Dedifferentiated amniotic fluid mesenchymal stem cell (primary cell): ENCODE measurements at regions not wholly inside any gene's neighbourhood (a gene's known extent, or its start where the extent isn't known, plus 50 kb on each side); places are given as distances from the start of the nearest gene placed in this dataset.
"Not testable (repeated sequence)": the region's sequence is repeated elsewhere in the genome, so short reads cannot be mapped to it uniquely, and the experiment has no call there.

Experiments used
- DNase-seq: peaks from one replicate; pipeline ENCODE4 v3.0.0-alpha.2; 2016; ENCODE audit errors: extremely low spot score

DNA sequence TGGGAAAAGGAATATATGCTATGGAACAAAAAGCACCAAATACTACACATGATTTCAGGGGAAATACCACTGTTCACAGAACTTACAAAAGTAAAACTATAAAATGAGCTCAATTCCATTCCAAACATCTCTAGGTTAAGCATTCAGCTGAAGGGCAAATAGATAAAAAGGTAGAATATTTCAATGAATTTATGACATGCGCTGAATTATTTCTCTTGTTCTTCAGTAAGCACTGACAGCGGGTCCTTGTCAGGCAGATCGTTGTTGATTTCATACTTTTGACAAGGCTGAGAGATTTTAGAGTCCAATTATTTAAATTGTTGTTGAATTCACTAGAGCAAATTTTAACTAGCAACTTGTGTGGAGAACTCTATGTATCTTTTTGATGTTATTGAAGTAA is 449.6 kb downstream of the GUCY1A2 start:
- DNase-seq: no peak

DNA sequence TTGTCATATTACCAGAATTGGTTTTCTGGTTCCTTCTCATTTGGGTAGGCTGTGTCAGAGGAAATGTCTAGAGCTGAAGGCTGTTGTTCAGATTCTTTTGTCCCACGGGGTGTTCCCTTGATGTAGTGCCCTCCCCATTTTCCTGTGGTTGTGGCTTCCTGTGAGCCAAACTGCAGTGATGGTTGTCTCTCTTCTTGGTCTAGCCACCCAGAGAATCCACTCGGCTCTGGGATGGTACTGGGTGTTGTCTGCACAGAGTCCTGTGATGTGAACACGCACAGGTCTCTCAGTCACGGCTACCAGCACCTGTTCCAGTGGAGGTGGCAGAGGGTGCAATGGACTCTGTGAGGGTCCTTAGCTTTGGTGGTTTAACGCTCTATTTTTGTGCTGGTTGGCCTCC is 440.9 kb downstream of the GUCY1A2 start:
- not testable (repeated sequence) for DNase-seq

DNA sequence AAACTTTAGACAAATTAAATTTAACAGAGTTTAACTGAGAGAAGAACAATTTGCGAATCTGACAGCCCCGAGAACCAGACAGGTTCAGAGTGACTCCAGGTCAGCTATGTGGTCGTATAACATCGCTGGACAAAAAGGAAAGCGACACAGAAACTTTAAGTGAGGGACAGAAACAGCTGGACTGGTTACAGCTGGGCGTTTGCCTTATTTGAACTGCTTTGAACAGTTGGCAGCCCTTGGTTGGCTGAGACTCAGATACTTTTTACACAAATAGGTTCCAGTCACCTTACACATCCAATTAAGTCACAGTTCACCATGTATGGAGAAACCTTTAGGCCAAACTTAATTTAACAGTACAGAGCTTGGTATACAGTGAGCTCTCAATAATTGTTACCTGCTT is 436.9 kb downstream of the GUCY1A2 start:
- no peak for DNase-seq

DNA sequence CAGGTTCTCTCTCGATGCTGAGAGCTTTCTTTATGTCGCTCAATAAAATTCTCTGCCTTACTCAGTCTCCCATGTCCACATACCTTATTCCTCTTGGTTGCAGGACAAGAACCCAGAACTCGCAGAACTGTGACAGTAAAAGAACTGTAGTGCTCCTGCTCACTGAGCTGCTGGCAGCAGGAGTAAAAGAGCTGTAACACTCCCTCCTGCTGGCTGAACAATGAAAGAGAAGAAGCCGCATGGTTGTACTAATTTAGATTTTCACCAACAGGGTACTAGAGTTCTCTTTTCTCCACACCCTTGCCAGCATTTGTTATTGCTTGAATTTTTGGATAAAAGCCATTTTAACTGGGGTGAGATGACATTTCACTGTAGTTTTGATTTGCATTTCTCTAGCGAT is 433.2 kb downstream of the GUCY1A2 start:
- DNase-seq: no peak

DNA sequence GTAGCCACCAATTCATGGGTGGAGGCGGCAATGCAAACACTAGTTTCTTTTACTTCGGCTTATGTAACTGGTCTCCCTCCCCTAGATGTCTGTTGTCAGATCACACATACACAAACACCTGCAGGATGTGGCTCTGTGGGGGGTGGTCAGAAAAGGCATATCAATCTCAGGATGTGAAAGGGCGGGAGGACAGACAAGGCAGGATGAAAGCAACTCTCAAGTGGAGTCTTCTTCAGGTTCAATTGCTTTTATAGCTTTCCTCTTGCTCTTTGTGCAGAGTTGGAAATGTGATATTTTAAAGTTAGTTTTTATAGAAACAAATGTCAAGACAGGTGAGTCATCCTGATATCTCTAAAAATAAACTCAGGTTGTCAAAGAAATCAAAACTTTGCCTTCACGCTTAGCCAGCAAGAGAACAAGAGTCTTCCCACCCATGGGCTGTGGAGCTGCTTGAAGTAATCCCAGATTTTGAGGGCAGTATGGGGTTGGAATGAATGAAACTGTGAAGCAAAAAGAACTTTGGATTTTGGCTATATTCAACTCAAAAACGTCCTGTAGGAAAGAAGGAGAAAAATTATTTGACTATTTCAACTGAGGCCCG is 423.4 kb downstream of the GUCY1A2 start:
- DNase-seq: no peak

DNA sequence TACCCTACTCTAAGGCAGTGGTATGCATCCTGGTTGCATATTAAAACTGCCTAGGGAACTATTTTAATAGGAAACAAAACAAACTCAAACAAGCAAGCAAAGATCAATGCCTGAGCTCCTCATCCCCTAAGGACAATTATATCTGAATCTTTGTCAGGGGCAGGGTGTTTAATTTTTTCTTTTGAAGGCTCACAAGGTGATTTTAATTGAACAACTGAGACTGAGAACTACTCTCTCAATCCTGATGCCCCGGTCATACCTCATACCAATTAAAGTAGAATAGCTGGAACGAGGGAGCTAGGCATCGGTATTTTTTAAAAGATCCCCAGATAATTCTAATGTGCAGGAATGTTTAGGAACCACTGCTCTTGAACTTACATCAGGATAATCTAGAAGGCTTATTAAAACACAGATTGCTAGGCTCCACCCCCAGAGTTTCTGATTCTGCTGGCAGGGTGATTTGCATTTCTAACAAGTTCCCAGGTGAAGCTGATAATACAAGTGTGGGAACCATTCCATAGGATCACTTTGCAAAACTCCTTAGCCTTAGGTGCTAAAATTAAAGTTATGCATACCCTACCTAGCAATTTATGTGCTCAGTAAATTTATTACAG is 416.5 kb downstream of the GUCY1A2 start:
- DNase-seq: no peak

DNA sequence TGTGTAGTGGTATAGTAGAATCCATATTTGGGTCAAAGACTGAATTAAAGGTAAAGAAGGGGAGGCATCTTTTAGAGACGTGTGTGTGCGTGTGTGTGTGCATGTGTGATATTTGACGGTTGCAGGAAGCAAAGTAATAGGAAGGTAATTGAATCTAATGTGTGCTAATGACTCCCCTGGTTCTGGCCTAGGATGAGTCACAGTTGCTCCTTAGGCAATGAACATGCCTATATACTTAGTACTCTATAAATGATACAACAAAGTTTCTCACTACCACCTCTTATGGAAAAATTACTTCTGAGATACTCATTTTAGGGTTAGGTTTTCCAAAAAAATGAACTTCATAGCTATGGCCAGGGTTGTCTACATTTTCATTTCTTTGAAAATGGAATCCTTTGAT is 409.6 kb downstream of the GUCY1A2 start:
- DNase-seq: no peak

DNA sequence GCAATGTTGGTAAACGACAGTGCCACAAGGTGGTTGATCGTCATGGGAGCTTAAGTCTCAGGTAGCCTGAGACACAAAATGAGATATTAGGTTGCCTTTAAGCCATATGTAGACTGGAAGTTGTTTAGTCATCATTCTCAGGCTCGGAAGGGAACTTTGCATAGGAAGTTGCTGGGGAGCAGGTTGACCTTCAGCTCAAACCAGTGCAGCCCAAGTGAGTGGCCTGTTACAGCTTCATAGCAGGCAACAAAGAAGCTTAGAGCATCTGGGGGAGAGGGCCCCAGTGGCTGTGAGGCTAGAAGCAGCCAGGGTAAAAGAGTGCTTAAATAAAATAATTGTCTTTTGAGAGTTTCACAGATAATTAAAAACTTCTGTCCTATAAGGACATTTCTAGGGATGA is 404.0 kb downstream of the GUCY1A2 start:
- DNase-seq: no peak

DNA sequence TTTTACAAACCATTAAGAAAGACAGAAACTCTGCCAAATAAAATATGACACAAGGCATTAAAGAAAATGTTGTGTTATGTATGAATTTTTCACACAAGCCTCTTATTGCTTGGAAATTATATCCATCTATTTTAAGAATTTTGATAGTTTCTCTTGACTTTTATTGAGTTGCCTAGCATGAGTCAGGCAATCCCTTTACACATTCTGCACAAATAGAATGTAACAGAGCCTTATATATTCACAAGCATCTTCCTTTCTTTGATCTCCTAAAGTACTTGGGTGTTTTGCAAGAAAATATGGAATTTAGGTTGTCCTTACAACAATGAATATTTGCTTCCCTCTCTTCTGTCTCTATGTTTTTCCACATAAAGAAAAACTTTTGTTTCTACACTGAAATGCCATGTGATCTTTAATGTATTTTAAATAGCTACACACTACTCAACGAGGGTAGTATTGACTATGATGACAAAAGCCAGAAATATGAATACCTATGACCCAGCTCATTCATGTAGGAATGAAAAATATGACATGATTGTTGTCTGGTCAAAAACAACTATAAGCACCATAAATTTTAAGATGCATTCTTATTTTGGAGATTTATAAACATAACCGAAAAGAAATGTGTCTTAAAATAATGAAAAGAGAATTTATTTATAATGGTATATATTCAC is 398.8 kb downstream of the GUCY1A2 start:
- DNase-seq: no peak

DNA sequence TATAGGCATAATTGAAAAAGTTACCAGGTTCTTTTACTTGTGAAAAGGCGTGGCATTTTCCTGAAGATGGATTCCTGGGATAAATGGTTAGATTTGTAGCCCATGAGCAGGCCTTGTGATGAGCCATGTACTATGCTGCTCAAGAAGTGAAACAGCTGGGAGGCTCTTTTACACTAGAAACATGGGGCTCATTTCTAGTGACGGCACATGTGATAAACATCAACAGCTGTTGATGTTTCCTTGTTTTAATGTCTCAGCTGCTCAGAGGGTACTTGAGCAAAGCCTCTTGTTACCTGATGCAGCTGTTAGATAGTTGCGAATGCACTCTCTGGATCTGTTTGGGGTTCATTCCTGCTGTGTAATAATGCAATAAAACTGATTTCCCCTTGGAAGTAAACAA is 396.8 kb downstream of the GUCY1A2 start:
- DNase-seq: no peak
